ENCODE measurements at regions not wholly inside any gene's neighbourhood (a gene's known extent, or its start where the extent isn't known, plus 50 kb on each side); places are given as distances from the start of the nearest gene placed in this dataset.

DNA sequence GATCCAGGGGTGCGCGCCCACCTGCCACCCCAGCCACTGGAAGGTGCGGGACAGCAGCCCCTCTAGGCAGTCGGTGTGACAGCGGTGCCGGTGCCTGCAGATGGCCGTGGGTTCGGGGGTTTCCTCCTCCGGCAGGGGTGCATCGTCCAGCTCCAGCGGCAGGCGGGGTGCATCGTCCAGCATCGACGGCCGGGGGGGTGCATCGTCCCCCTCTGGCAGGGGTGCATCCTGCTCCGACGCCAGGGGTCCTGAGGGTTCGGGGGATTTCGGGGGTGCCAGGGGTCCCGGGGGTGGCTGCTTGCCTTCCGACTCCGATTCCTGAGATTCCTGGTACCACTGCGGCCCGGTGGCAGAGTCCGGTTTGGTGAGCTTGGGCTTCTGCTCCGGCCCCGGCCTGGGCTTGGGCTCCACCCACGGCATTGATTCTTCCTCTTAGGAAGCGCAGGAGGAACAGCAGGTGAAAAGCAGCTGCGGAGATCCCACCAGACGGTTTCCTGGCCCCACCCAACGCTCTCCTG, 90.2 kb upstream of the RAB18 start:
- Mint-ChIP-seq H3K36me3 (no peaks in the 10 kb centered on the region), H3K4me1 (no peaks in the 10 kb centered on the region), H3K27me3 (peaks cover 17 to 35% (median 27%) of the 10 kb centered on the region in 3 donors), H3K9me3 (peaks cover 0 to 12% (median 7%) of the 10 kb centered on the region in 7 donors), H3K4me3 (no peak overlapping the region), H3K27ac (no peak overlapping the region)
- no peak for ATAC-seq (ENCODE audit: low read depth in 2 of 2)
- no peak for DNase-seq

- peaks cover 0 to 11% (median 6%) of the 10 kb centered on the region in 7 donors for H3K9me3 Mint-ChIP-seq
- DNase-seq: no peak
- H3K4me1 Mint-ChIP-seq: no peaks in the 10 kb centered on the region
- H3K27me3 Mint-ChIP-seq: peaks cover 19 to 36% (median 27%) of the 10 kb centered on the region in 3 donors
- no peak overlapping the region for H3K27ac Mint-ChIP-seq
- H3K36me3 Mint-ChIP-seq: no peaks in the 10 kb centered on the region
- ATAC-seq (ENCODE audit: low read depth in 2 of 2): no peak
- H3K4me3 Mint-ChIP-seq: no peak overlapping the region
These were observed 90.7 kb upstream of the RAB18 start for GRCh38 chr10:27413387-27413786.

DNA sequence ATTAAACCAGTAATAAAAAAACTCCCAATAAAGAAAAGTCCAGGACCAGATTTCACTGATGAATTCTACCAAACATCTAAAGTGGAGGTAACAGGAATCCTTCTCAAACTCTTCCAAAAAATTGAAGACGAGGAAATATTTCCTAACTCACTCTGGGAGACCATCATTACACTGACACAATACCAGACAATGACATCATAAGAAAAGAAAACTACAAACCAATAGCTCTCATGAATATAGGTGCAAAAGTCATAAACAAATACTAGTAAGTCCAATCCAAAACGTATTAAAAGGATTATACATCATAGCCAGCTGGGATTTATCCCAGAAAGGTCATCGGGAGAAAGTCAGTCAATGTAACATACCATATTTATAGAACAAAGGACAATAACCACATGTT, 94.0 kb upstream of the RAB18 start:
- Mint-ChIP-seq H3K4me1 (no peaks in the 10 kb centered on the region), H3K9me3 (peaks cover 0 to 2% (median 0%) of the 10 kb centered on the region in 7 donors), H3K36me3 (no peaks in the 10 kb centered on the region), H3K27ac (no peak overlapping the region), H3K4me3 (no peak overlapping the region), H3K27me3 (peaks cover 14 to 25% (median 18%) of the 10 kb centered on the region in 3 donors)
- DNase-seq: no peak
- no peak for ATAC-seq (ENCODE audit: low read depth in 2 of 2)

DNA sequence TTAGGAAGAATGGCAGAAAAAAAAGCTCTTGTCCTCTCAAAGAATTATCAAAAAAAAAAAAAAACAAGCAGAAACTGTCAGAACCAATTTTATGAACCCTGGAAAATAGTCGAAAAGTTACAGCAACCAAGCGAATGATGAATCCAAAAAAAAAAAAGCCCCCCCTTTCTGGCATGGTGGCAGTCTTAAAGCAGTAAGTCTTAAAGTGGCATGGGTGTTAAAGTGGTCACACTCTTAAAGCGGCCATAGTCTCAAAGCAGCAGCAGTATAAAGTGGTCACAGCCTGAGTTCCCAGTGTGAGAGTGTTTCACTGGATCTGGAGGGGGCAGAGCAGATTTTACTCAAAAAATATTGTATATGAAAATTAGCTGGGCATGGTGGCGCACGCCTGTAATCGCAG, 96.8 kb upstream of the RAB18 start:
- DNase-seq: no peak
- peaks cover 5 to 24% (median 6%) of the 10 kb centered on the region in 3 donors for H3K27me3 Mint-ChIP-seq
- H3K27ac Mint-ChIP-seq: peak overlapping the region in 1 of 6 donors; percentile 3
- no peak overlapping the region for H3K4me3 Mint-ChIP-seq
- no peak for ATAC-seq (ENCODE audit: low read depth in 2 of 2)
- H3K4me1 Mint-ChIP-seq: no peaks in the 10 kb centered on the region
- H3K9me3 Mint-ChIP-seq: no peaks in the 10 kb centered on the region
- no peaks in the 10 kb centered on the region for H3K36me3 Mint-ChIP-seq

DNA sequence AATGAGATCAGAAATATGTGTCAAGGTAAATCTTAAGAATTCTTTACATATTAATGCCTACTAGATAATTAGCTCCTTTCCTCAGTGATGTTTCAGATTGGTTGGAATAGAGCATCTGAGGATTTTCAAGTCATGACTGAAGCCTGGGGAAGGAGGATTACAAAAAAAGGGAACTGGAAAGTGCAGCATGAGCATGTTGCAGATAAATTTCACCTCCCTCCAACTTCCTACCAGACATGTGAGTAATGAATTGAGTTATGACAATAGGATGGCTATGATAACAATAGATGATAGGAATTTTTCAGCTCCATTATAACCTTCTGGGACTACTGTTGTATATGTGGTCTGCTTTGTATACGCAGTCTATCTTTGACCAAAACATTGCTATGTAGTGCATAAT, 104.2 kb upstream of the RAB18 start:
- DNase-seq (no peak), ATAC-seq (ENCODE audit: low read depth in 2 of 2) (no peak)
- H3K9me3 Mint-ChIP-seq: no peaks in the 10 kb centered on the region
- H3K36me3 Mint-ChIP-seq: no peaks in the 10 kb centered on the region
- H3K4me1 Mint-ChIP-seq: no peaks in the 10 kb centered on the region
- H3K27ac Mint-ChIP-seq: no peak overlapping the region
- peaks cover 0 to 11% (median 3%) of the 10 kb centered on the region in 3 donors for H3K27me3 Mint-ChIP-seq
- H3K4me3 Mint-ChIP-seq: no peak overlapping the region

DNA sequence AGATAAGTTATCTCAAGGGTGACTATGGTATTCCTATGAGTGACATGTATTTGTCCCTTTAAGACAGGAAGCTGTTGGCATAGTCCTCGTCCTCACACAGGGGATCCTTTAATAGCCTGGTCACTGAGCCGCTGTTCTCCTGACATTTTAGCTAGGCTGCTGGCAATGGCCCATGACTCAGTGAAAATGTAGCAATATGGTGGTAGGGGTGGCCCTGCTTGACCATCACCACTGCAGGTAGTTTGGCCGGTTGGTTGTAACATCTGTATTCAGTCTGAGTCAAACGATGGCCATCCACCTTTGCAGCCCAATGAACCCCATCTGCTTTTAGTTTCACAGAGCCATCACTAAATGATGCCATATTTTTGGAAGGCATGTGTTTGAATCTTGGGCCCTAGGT, 110.1 kb upstream of the RAB18 start:
- ATAC-seq (ENCODE audit: low read depth in 2 of 2) (no peak), DNase-seq (no peak)
- peaks cover 21 to 33% (median 29%) of the 10 kb centered on the region in 3 donors for H3K27me3 Mint-ChIP-seq
- peak overlapping the region in 1 of 6 donors; percentile 22 for H3K27ac Mint-ChIP-seq
- no peaks in the 10 kb centered on the region for H3K4me1 Mint-ChIP-seq
- H3K36me3 Mint-ChIP-seq: peaks cover 0 to 3% of the 10 kb centered on the region in 2 donors
- no peak overlapping the region for H3K4me3 Mint-ChIP-seq
- peaks cover 0 to 12% (median 2%) of the 10 kb centered on the region in 7 donors for H3K9me3 Mint-ChIP-seq

DNA sequence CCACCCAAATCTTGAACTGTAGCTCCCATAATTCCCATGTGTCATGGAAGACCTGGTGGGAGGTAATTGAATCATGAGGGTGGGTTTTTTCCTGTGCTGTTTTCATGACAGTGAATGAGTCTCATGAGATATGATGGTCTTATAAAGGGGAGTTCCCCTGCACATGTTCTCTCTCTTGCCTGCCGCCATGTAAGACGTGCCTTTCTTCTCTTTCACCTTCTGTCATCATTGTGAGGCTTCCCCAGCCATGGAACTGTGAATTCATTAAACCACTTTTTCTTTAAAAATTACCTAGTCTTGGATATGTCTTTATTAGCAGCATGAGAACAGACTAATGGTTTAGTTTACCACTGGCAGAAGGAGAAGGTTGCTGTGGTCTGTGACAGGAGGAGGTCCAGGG, 111.5 kb upstream of the RAB18 start:
- no peaks in the 10 kb centered on the region for H3K4me1 Mint-ChIP-seq
- peaks cover 0 to 3% of the 10 kb centered on the region in 2 donors for H3K36me3 Mint-ChIP-seq
- no peak overlapping the region for H3K27ac Mint-ChIP-seq
- peaks cover 0 to 12% (median 2%) of the 10 kb centered on the region in 7 donors for H3K9me3 Mint-ChIP-seq
- peaks cover 20 to 33% (median 29%) of the 10 kb centered on the region in 3 donors for H3K27me3 Mint-ChIP-seq
- H3K4me3 Mint-ChIP-seq: no peak overlapping the region
- DNase-seq: no peak
- no peak for ATAC-seq (ENCODE audit: low read depth in 2 of 2)

DNA sequence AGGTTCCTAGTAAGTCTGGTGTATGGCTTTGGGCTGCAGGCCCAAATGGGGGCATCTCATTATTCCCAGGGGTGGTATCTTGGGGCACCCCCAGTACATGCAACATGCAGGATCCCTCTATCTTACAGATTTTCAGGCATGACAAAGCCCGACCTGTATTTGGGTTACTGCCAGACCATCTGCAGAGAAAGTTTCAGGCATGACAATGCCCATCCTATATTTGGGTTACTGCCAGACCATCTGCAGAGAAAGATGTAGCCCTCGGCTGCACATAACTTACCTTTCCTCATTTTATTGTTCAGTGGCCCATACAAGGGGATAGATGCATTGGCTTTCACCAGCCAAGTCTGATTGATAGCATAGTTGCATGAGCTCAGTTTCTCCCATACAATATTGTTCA, 112.2 kb upstream of the RAB18 start:
- no peak for DNase-seq
- no peak for ATAC-seq (ENCODE audit: low read depth in 2 of 2)
- Mint-ChIP-seq H3K36me3 (peaks cover 0 to 3% of the 10 kb centered on the region in 2 donors), H3K27me3 (peaks cover 20 to 33% (median 31%) of the 10 kb centered on the region in 3 donors), H3K4me3 (no peak overlapping the region), H3K9me3 (peaks cover 0 to 12% (median 2%) of the 10 kb centered on the region in 7 donors), H3K4me1 (no peaks in the 10 kb centered on the region), H3K27ac (no peak overlapping the region)

GRCh38 chr10:27391325-27391724, 112.8 kb upstream of the RAB18 start:
- no peak for ATAC-seq (ENCODE audit: low read depth in 2 of 2)
- Mint-ChIP-seq H3K4me3 (no peak overlapping the region), H3K9me3 (peaks cover 0 to 12% (median 2%) of the 10 kb centered on the region in 7 donors)

DNA sequence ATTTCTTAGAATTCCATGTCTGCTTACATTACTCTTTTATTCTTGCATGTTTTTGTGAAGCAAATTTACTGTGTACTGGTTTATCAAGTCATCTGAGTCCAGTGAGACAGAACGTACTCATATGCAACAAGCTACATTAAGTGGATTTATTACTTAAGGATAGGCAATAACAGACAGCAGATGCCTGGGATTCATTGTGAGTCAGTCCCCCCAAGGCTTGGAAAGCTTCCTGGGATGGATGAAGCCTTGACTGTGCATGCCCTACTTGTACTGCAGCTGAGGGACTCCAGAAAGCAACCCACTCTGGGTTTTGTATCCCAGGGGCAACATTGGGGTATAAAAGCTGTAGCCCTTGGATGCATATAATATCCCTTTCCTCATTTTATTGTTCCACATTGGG, 113.4 kb upstream of the RAB18 start:
- no peaks in the 10 kb centered on the region for H3K4me1 Mint-ChIP-seq

More at GRCh38 chr10:27391325-27391724, 112.8 kb upstream of the RAB18 start:
- Mint-ChIP-seq H3K27me3 (peaks cover 26 to 37% (median 33%) of the 10 kb centered on the region in 3 donors), H3K36me3 (peaks cover 0 to 3% of the 10 kb centered on the region in 2 donors), H3K27ac (no peak overlapping the region), H3K4me1 (no peaks in the 10 kb centered on the region)
- no peak for DNase-seq

GRCh38 chr10:27388761-27389399, 115.2 kb upstream of the RAB18 start:
- H3K4me1 Mint-ChIP-seq: no peaks in the 10 kb centered on the region

More for the DNA sequence above, 113.4 kb upstream of the RAB18 start:
- Mint-ChIP-seq H3K27me3 (peaks cover 26 to 43% (median 40%) of the 10 kb centered on the region in 3 donors), H3K9me3 (peaks cover 0 to 12% (median 2%) of the 10 kb centered on the region in 7 donors), H3K4me3 (no peak overlapping the region), H3K27ac (no peak overlapping the region), H3K36me3 (peaks cover 0 to 3% of the 10 kb centered on the region in 2 donors)
- DNase-seq (no peak), ATAC-seq (ENCODE audit: low read depth in 2 of 2) (no peak)

GRCh38 chr10:27383595-27384542, 120.2 kb upstream of the RAB18 start:
- Mint-ChIP-seq H3K27ac (no peak overlapping the region), H3K4me1 (no peaks in the 10 kb centered on the region), H3K27me3 (peaks cover 21 to 48% (median 36%) of the 10 kb centered on the region in 3 donors), H3K36me3 (no peaks in the 10 kb centered on the region), H3K9me3 (peaks cover 0 to 13% (median 6%) of the 10 kb centered on the region in 7 donors), H3K4me3 (no peak overlapping the region)
- ATAC-seq (ENCODE audit: low read depth in 2 of 2): no peak
- DNase-seq: no peak

More at GRCh38 chr10:27388761-27389399, 115.2 kb upstream of the RAB18 start:
- DNase-seq: no peak
- Mint-ChIP-seq H3K27me3 (peaks cover 26 to 55% (median 37%) of the 10 kb centered on the region in 3 donors), H3K9me3 (peaks cover 0 to 12% (median 2%) of the 10 kb centered on the region in 7 donors), H3K36me3 (peaks cover 0 to 3% of the 10 kb centered on the region in 2 donors), H3K27ac (no peak overlapping the region), H3K4me3 (no peak overlapping the region)
- no peak for ATAC-seq (ENCODE audit: low read depth in 2 of 2)

- Mint-ChIP-seq H3K27ac (no peak overlapping the region), H3K36me3 (no peaks in the 10 kb centered on the region), H3K4me3 (no peak overlapping the region), H3K9me3 (peaks cover 0 to 13% (median 6%) of the 10 kb centered on the region in 7 donors), H3K27me3 (peaks cover 22 to 48% (median 31%) of the 10 kb centered on the region in 3 donors), H3K4me1 (no peaks in the 10 kb centered on the region)
- no peak for DNase-seq
- ATAC-seq (ENCODE audit: low read depth in 2 of 2): no peak
These were observed 121.9 kb upstream of the RAB18 start for GRCh38 chr10:27382176-27382575.
